Neural cell (in vitro differentiated cells): ENCODE measurements at regions not wholly inside any gene's neighbourhood (a gene's known extent, or its start where the extent isn't known, plus 50 kb on each side); places are given as distances from the start of the nearest gene placed in this dataset.

ENCODE experiments used
- CTCF ChIP-seq: fragments of 450-650 bp; IDR thresholded peaks from 2 replicates; pipeline ENCODE4 v1.5.1; 2014; ENCODE audit warnings: antibody characterized with exemption, mild to moderate bottlenecking, moderate library complexity; ENCODE audit not compliant: poor library complexity, severe bottlenecking
- EP300 ChIP-seq: fragments of 450-650 bp; conservative IDR thresholded peaks from 2 replicates; pipeline ENCODE4 v1.6.1; 2014; ENCODE audit warnings: antibody characterized with exemption, mild to moderate bottlenecking, moderate library complexity; ENCODE audit not compliant: poor library complexity, severe bottlenecking
- EZH2 ChIP-seq: fragments of 200-600, 300-800 bp; shearing (Covaris generic), sonication (generic); IDR thresholded peaks from 2 replicates; pipeline ENCODE4 v1.6.1; 2014; ENCODE audit warnings: antibody characterized with exemption, low read length, borderline replicate concordance, mild to moderate bottlenecking; ENCODE audit not compliant: insufficient read depth, poor library complexity, severe bottlenecking
- MXI1 ChIP-seq: fragments of 450-650 bp; conservative IDR thresholded peaks from 2 replicates; pipeline ENCODE4 v1.6.1; 2014; ENCODE audit warnings: antibody characterized with exemption, mild to moderate bottlenecking; ENCODE audit not compliant: poor library complexity, severe bottlenecking
- POLR2AphosphoS5 ChIP-seq: IDR thresholded peaks from 2 replicates; pipeline ENCODE4 v1.6.1; 2012
- RAD21 ChIP-seq: fragments of 450-650 bp; conservative IDR thresholded peaks from 2 replicates; pipeline ENCODE4 v1.6.1; 2014; ENCODE audit warnings: antibody characterized with exemption, mild to moderate bottlenecking, moderate library complexity
- SMC3 ChIP-seq: fragments of 450-650 bp; conservative IDR thresholded peaks from 2 replicates; pipeline ENCODE4 v1.6.1; 2014; ENCODE audit warnings: antibody characterized with exemption, mild to moderate bottlenecking, moderate library complexity; ENCODE audit not compliant: poor library complexity
- TF ChIP-seq, protein P1 (sequence below): IDR thresholded peaks from 2 replicates; pipeline ENCODE4 v1.6.1; 2012; ENCODE audit warnings: borderline replicate concordance

- TF ChIP-seq CTCF, result peak; percentile 56
- no peak for TF ChIP-seq POLR2AphosphoS5
- TF ChIP-seq RAD21, result peak; percentile 60
- TF ChIP-seq EZH2, result no peak
- TF ChIP-seq MXI1, result no peak
- TF ChIP-seq, protein P1, sequence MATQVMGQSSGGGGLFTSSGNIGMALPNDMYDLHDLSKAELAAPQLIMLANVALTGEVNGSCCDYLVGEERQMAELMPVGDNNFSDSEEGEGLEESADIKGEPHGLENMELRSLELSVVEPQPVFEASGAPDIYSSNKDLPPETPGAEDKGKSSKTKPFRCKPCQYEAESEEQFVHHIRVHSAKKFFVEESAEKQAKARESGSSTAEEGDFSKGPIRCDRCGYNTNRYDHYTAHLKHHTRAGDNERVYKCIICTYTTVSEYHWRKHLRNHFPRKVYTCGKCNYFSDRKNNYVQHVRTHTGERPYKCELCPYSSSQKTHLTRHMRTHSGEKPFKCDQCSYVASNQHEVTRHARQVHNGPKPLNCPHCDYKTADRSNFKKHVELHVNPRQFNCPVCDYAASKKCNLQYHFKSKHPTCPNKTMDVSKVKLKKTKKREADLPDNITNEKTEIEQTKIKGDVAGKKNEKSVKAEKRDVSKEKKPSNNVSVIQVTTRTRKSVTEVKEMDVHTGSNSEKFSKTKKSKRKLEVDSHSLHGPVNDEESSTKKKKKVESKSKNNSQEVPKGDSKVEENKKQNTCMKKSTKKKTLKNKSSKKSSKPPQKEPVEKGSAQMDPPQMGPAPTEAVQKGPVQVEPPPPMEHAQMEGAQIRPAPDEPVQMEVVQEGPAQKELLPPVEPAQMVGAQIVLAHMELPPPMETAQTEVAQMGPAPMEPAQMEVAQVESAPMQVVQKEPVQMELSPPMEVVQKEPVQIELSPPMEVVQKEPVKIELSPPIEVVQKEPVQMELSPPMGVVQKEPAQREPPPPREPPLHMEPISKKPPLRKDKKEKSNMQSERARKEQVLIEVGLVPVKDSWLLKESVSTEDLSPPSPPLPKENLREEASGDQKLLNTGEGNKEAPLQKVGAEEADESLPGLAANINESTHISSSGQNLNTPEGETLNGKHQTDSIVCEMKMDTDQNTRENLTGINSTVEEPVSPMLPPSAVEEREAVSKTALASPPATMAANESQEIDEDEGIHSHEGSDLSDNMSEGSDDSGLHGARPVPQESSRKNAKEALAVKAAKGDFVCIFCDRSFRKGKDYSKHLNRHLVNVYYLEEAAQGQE, result no peak
- no peak for TF ChIP-seq EP300
- peak; percentile 55 for TF ChIP-seq SMC3
These were observed 173.7 kb upstream of the POU5F2 start for GRCh38 chr5:93915142-93915553.
